IPS DF 19.7 (cell line): ENCODE measurements at regions not wholly inside any gene's neighbourhood (a gene's known extent, or its start where the extent isn't known, plus 50 kb on each side); places are given as distances from the start of the nearest gene placed in this dataset.
"Not testable (repeated sequence)": the region's sequence is repeated elsewhere in the genome, so short reads cannot be mapped to it uniquely, and the experiment has no call there.

Experiments
- DNase-seq: peaks from one replicate; pipeline ENCODE4 v3.0.0-alpha.2; 2013; ENCODE audit warnings: low read depth, low spot score

DNA sequence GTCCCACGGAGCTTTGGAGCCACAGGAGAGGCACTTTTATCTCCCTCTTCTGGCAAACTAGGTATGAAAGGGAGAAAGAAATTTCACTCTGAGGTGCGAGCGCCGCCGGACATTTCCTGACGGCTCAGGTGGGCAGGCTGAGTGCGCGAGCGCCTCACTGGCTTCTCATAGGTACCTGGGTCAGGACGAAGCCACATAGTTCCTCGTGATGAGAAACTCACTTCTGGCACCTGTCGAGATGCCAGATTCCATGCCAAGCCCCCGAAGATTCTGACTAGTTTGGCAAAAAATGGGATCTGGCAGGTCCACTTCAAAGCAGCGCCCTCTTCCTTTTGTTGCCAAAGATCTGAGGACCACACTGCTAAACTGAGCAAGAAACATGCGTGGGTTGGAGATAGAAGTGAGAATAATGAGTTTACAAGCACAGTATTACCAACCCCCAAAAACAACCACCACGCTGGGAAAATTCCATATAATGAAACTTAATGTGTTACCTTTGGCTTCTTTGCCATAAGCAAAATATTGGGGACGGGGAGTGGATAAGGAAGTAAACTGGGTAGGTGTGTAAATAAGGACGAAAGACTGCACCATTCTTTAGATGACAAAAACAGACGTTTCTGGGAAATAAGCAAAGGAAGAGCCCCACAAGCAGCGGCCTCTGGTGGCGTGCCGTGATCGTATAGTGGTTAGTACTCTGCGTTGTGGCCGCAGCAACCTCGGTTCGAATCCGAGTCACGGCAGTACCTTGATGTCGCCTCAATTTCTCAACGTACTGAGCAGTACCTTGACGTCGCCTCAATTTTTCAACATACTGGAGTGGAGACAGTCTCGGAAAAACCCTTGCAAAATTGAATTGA lies 89.8 kb upstream of the PRSS16 start:
- DNase-seq: no peak

DNA sequence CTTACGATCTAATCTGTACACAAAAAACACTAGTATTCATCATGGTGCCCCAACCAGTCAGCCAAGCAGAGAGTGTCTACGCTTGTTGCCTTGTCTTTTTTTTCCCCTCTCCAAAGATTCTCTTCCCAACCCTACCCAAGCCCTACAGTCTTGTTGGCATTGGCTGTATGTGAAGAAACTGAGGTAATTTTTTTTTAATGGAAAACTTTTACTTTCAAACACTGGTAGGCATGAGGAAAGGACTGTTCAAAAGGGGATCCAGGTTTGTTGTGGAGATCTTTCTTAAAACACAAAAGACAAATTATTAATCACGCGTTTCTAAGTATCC lies 89.2 kb upstream of the PRSS16 start:
- no peak for DNase-seq

DNA sequence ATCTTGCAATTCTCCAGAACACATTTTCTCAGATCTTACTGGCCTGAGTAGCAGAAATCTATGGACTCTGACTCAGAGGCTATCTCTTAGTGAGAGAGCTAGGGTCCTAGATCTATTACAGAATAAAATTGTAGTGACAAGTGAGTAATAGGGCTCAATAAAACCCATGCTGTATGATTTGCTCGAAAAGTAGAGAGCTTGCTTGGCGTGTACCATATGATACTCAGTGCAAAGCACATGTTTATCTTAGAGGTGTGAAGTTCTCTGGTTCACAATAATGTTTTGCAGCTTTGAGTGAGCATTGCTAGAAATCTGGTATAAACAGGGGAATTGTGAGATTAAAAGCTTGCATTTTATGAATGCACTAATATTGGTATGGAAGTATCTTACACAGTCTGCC lies 87.8 kb upstream of the PRSS16 start:
- no peak for DNase-seq

DNA sequence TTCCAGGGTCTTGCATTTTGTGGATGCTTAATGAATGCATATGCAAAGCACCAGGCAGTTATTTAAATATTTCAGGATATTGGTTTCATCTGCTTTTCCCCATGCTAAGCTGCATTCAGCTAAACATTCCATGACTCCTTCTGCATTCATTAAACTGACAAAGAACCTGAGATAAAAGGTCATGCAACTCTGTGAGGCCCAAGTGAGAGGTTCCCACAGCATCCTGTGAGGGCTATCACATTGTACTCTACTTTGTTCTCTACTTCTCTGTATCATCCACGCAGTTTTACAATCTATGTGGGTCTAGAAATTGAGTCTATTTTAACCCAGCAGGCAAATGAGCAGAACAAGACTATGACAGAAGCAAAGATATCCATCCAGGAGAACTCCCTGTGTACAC lies 86.4 kb upstream of the PRSS16 start:
- no peak for DNase-seq

DNA sequence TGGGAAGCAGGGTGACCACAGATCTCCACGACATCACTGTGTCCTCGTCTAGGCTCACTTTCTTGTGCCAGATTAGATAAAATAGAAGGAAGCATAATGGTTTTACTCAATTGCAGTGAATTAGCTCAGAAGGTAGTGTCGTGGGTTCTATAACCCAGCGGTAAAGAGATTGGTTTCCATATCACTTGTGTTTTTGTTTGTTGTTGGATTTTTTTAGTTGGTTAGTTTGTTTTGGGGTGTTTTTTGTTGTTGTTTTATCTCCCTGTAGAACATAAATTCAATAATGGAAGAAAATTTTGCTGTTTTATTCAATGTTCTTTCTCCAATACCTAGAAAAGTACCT lies 85.9 kb upstream of the PRSS16 start:
- no peak for DNase-seq

DNA sequence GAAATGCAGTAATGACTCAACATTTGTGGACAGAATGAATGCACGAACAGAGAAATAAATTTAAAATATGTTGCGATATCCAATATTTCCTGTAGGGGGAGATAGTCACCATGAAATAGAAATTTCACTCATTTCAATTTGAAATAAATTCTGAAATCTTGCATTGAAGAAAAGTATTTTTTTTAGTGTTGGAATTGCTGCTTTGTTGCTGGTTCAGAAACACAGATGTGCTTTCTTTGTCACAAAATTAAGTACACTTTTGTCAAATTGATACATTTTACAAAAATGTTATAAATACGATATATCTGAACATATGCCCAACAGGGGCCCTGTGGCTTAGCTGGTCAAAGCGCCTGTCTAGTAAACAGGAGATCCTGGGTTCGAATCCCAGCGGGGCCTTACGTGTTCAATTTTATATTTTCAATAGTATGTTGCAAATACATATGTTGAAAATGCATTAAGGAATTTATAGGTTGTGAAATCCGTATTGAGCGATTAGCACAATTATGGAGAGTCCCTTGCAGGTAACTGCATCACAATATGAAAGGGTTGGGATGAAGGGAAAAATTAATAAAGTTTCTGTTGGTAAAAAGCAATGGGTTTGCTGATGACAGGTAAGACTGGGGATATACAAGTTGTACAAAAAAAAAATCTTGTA lies 85.4 kb upstream of the PRSS16 start:
- DNase-seq: no peak

DNA sequence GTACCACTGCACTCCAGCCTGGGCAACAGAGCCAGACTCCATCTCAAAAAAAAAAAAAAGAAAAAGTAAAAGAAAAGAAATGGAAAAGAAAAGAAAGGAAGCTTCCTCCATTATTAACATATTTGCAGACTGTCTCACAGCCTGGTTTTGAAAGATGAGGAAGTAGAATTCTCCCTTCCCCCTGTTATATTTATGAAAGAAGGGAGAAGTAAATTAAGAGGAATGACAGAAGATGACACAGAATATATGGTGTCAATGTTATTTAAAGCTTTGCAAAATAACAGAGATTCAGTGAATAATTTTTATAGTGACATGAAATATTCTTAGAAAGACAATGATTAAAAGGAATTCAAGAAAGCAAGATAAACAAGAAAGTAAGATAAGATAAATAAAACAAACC lies 83.7 kb upstream of the PRSS16 start:
- DNase-seq: no peak

DNA sequence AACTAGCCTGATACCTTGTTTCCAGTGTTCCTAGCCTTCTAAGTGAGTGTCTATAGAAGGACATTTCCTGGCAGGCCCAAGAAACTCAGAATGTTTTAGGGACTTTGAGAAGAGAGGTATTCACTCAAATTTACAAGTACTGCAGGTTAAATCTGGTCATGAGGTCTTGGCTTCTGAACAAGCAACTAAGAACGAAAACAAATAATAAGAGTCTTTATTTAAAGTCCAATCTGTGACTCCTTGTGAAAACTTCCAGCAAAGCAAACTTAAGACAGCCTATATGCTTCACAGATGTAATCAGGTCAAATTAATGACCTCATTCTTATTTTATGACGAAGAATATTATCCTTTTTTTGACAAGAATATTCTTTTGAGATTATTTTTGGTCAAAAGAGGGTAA lies 79.4 kb upstream of the PRSS16 start:
- no peak for DNase-seq

DNA sequence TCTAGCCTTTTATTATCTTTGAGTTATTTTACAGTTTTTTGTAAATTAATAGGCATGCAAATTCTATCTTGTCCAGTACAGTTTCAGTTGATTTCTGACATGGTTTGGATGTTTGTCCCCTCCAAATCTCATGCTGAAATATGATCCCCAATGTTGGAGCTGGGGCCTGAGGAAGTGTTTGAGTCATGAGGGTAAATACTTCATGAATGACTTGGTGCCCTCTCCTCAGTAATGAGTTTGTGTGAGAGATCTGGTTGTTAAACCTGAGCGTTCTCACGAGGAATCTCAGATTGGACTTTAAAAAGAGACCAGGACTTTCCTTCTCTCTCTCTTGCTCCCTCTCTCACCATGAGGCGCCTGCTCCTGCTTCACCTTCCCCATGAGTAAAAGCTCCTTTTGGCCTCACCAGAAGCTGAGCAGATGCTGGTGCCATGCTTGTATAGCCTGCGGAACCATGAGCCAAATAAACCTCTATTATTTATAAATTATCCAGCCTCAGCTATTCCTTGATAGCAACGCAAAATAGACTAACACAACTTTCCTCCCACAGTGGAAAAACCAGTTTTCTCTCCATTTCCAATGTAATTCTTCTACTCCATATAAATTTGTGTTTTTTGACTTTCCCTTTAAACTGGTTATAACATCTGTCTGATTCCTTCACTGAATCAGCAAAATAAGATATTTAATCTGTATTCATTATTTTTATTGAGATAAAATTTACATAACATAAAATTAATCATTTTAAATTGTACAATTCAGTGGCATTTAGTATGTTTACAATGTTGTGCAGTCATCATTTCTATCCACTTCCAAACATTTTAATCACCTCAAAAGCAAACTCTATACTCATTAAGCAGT lies 78.7 kb upstream of the PRSS16 start:
- DNase-seq: no peak

DNA sequence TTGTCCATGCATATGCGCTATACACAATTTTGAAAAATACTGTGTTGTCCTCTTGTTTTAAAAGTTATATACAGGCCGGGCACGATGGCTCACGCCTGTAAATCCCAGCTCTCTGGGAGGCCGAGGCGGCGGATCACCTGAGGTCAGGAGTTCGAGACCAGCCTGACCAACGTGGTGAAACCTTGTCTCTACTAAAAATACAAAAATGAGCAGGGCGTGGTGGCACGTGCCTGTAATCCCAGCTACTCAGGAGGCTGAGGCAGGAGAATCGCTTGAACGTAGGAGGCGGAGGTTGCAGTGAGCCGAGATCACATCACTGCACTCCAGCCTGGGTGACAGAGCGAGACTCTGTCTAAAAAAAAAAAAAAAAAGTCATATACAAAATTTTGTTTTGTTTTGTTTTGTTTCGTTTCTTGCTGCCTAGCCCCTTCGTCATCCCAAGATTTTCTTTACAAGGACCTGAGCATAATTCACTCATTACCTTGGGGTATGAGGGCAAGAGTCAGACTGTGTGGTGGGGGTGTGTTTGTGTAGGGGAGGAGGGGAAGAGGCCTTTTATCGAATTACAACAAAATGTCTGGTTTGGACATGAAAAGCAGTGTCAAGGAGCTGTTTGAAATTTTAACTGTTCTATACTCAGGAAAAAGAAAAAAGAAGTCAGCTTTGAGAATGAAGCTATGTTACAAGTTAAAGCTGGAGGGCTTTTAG lies 74.8 kb upstream of the PRSS16 start:
- not testable (repeated sequence) for DNase-seq

DNA sequence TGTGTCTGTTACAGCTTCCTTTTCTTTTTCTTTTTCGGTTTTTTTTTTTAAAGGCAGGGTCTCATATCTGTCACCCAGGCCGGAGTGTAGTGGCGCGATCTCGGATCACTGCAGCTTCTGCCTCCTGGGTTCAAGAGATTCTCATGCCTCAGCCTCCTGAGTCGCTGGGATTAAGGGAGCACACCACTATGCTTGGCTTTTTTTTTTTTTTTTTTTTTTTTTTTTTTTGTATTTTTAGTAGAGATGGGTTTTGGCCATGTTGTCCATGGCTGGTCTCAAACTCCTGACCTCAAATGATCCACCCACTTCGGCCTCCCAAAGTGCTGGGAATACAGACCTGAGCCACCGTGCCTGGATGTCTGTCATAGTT lies 74.3 kb upstream of the PRSS16 start:
- DNase-seq: not testable (repeated sequence)

DNA sequence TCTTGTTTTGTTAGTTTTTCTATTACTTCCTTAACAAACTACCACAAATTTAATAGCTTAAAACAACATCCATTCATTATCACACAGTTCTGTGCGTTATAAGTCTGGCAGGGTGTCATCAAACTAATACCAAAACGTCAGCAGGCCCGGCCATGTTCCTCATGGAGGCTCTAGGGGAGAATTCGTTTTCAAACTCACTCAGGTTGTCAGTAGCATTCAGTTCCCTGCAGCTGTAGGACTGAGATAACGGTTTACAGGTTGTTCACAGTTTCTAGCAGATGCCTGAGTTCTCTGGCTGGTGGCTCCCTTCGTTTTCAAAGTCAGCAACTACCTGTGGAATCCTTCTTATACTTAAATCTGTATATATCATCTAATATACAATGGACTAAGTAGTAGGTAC lies 72.5 kb upstream of the PRSS16 start:
- DNase-seq: no peak

DNA sequence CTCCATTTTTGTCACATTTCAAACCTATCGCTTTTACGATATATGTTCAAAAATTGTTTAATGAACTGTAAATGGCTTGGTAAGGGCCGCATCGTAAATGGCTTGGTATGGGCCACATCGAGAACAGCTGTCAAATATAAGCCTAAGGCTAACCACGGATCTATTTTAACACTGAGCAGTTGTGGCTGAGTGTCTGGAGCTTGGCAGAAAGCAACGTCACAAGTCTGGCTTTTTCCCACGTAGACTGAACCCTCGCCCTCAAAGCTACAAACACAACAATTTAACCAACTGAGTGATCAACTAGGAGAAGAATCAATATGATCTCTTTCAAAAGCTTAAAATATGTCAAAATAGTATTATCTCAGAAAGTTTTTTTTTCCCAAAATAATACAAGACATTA lies 71.4 kb upstream of the PRSS16 start:
- DNase-seq: no peak

DNA sequence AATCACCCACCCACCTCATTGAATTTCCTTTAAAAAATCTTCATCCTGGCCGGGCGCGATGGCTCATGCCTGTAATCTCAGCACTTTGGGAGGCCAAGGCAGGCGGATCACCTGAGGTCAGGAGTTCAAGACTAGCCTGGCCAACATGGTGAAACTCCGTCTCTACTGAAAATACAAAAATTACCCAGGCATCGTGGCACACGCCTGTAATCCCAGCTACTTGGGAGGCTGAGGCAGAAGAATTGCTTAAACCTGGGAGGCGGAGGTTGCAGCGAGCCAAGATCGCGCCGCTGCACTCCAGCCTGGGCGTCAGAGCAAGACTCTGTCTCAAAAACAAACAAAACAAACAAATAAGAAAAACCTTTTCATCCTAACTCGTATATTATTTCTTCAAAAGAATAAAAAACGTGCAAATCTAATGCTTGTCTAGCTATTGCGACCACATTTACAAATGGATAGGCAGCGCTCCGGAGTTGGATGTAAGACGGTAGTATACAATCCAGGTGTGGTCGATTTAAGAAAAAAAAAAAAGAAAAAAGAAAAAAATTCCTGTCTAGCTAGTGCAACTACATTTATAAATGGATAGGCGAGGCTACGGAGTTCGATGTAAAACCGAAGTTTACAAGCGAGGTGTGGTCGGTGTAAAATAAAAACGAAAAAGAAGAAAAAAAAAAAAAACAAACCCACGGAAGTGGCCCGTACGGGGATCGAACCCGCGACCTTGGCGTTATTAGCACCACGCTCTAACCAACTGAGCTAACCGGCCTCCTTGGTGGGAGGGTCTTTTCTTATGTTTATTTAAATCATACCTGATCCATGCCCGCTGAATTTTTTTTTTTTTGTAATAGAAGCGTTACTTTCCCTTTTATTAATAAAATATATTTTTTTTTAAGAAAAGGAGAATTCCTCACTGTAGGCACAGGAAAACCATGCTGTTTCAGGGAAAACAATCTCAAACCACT lies 70.7 kb upstream of the PRSS16 start:
- no peak for DNase-seq

DNA sequence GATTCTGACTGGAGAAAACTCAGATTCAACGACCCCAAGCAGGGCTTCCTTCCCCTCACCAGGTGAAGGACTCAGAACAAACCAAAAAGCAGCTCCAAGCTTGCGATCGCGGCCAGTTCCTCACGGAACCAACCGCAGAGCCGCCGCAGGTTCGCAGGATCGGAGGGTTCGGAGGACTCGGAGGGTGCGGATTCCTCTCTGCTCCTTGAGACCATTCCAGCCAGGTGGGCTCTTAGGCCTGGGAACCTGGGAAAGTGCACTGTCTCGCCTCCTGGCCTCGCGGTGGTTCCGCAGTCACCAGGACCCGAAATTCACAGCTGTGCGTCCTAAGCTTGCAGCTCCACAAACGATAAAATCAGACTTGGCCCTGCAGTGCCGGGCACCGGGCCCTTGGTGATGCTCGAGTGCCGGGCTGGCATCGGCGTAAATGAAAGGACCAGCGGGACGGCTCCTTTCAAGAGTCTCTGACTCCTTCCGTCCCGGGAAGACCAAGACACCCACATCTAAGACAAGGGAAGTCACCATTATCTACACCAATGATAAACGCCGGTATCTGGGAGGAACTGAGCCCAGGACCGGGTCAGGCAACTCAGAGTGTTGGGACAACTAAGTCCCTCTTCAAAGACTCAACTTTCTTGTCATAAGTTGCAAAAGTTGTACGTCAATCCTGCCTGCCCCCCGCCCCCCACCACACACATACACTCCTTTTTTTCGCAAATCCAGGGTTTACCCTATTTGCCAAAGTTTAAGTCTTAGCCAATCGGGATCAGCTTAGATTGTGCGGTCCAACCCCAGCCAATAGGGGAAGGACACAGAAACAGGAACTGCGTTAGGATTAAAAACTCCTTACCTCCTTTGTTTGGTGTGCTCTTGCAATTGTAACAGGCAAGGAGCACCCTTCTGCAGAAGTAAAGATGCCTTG lies 69.8 kb upstream of the PRSS16 start:
- no peak for DNase-seq

DNA sequence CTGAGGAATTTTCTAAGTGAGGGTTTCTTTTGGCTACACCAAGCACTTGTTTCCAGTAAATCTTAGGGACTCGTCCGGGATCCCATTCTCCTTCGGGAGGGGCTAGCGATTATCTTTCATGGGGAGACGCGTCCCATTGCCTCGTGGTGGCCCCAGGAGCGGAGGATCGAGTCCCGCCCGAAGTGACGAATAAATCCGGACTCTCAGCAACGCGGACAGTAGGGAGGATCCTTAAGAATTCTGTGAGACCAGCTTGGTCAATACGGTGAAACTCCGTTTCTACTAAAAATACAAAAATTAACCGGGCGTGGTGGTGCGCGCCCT lies 69.1 kb upstream of the PRSS16 start:
- DNase-seq: no peak

DNA sequence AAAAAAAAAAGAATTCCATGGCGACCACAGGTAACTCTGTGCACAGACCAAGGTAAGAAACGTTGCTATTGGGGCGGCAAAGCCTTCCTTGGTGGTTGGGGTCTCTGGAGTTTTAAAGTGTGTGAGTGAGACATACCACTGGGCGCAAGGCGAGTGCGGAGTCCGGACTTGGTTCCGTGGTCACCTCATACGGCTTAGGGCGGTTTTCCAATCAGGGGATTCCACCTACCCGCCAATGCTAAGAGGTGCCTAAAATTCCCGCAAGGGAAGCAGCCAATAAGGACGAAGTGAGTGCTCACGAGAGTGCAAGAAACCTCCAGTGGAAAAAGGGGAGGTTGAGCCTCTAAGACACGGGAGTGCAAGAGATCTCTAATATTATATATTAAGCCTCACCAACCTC lies 68.6 kb upstream of the PRSS16 start:
- DNase-seq: no peak

DNA sequence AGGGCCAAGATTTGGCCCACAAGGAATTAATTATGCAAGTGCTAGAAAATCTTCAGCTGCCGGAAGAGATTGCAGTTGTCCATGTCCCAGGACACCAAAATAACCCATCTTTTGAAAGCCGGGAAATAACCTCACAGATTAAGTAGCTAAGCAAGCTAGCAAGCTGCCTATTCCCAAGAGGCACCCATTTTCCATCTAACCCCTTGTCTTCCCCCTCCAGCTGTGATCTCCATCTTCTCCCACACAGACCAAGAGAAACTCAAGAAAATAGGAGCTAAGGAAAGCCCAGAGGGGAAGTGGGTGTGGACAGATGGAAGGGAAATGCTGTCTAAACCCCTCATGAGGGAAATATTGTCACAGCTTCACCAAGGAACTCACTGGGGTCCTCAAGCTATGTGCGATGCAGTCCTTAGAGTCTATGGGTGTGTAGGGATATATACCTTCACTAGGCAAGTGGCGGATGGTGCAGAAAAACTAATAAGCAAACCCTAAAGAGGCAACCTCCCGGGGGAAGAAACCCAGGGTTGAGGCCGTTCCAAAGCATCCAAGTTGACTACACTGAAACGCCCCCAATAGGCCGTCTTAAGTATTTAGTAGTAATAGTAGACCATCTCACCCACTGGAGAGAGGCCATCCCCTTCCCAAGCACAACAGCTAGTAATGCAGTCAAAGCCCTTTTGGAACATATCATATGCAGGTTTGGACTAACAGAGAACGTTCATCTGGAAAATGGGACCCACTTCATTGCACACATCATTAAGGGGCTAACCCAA lies 64.3 kb upstream of the PRSS16 start:
- no peak for DNase-seq
